ENCODE measurements at regions not wholly inside any gene's neighbourhood (a gene's known extent, or its start where the extent isn't known, plus 50 kb on each side); places are given as distances from the start of the nearest gene placed in this dataset.
"Not testable (repeated sequence)": the region's sequence is repeated elsewhere in the genome, so short reads cannot be mapped to it uniquely, and the experiment has no call there.

DNA sequence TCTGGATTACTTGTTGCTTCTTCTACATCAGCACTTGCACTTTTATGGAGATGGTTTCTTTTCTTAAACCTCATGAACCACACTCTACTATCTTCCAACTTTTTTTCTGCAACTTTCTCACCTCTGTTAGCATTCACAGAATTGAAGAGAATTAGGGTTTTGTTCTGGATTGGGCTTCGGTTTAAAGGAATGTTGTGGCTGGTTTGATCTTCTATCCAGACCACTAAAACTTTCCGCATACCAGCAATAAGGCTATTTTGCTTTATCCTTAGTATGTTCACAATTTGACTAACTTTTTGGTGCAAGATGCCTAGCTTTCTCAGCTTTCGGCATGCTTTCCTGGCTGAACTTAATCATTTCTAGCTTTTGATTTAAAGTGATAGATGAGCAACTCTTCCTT is 666.7 kb upstream of the MIR17HG start:
- no peak for DNase-seq

- DNase-seq: no peak
Measured at GRCh38 chr13:90683711-90684131, 663.8 kb upstream of the MIR17HG start.

DNA sequence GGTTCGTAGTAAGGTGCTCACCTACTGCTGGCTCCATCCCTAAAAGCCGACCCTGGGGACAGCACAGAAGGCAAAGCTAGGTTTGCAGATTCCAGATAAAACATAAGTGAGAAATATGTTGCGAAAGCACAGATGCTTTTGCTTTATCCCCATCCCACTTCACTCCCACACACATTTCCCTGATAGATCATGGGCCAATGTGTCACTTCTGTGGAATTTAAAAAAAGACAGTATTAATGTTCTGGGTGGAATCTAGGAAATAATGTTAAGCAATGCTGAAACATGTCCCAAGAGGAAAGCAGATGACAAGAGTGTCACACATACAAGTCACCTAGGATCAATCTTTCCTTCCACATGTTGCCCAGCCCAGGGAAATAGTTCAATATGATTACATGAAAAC is 661.0 kb upstream of the MIR17HG start:
- no peak for DNase-seq

DNA sequence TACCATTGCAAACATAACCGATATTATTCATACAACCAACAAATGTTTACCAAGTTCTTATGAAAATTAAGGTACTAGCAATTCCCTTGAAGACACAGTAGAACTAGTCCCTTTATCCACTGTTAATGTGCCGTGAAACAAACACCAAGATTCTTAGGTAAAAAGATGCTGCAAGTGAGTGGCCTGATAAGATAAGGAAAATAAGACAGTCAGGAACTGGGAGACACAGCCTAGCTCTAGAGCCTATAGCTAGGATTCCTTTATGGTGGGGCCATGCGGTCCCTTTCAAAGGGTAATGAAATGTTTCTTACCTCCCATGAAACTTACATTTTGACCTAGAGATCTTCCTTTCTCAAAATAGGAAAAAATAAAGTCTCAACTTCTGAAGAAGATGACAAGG is 658.4 kb upstream of the MIR17HG start:
- DNase-seq: no peak

- no peak for DNase-seq
Measured at GRCh38 chr13:90690458-90691080, 656.9 kb upstream of the MIR17HG start.

GRCh38 chr13:90696254-90696653 is 651.2 kb upstream of the MIR17HG start:
- no peak for DNase-seq

DNA sequence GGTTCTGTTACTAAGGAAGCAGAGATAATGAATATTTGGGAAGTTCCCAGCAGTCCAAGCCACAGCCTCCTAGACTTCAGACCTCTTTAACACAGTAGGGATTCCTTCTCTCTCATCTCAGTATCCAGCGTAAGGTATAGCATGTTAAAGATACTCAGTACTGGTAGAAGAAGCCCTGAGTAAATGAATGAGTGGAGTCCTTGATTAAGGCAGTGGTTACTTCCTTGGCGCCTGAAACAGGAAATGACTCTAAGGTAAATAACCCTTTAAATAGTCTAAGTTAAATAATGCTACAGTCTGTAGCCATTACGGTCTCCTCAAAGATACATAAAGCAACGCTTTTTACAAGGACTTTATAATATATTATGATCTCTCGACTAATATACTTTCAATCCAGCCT is 650.8 kb upstream of the MIR17HG start:
- no peak for DNase-seq

- no peak for DNase-seq
Measured at GRCh38 chr13:90700340-90700739, 647.1 kb upstream of the MIR17HG start.

DNA sequence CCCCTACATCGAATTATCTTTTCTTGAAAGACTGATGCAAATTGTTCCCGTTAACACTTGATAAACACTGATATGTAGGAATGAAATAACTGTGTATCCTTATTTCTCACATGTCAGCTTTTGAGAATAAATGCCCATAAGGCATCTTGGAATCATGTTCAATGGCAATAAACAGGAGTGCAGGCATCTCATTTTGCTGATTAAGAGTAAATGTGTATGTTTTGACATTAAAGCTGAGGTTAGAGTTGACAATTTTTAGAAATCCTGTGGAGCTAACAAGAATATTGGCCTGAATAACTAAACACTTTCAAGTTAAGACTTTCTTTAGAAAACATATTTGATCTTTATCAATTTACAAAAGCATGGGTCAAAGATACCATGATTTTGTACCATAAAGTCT is 646.2 kb upstream of the MIR17HG start:
- no peak for DNase-seq

- DNase-seq: no peak
Measured at GRCh38 chr13:90702050-90702449, 645.4 kb upstream of the MIR17HG start.

GRCh38 chr13:90706631-90707030 is 640.9 kb upstream of the MIR17HG start:
- no peak for DNase-seq

- no peak for DNase-seq
Measured at GRCh38 chr13:90708128-90708527, 639.4 kb upstream of the MIR17HG start.

DNA sequence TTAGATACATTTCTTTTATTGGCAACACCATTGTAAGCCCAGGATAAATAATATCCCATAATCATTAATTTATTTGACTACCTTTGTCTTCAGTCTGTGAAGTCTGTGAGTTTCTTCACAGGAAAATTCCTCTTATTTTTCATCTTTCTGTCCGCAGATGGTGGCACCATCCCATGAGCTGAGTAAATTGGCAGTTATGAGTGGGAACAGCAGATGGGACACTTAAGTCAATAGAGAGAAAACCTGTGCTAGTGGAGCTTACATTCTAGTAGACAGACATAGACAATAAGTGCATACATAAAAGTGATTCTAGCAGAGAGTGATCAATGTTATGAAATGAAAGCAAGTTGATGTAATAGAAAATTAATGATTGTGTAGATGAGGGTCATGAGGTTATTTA is 638.2 kb upstream of the MIR17HG start:
- no peak for DNase-seq

- DNase-seq: no peak
Measured at GRCh38 chr13:90710164-90710759, 637.2 kb upstream of the MIR17HG start.

DNA sequence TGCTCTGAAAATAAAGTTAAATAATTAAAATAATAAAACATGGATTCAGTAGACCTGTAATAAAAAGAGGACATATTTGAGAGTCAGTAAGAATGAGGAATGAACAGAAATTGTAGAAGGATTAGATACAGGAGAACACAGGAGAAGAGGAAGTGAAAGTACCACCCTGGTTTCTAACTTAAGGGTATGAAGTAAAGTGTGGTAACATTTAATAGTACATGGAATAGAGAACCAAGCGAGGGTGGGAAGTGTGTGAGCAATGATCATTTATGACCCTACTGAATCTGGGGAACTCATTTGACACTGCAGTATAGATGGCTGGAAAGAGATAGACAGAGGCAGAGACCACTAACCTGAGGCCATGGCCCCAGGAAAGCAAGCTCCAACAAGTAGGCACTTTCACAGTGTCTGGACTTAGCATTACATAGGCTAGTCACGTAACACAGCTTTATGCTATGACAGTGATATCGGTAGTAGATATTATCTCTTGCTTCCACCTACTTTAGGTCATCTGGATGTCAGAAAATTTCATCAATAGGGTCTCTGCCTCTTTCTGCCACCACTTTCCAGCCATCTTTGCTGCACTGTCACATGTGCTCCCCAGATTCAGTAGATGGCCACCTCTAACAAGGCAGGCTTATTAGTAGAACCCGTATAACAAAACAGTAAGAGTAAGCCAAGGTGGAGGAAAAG is 633.9 kb upstream of the MIR17HG start:
- no peak for DNase-seq

- no peak for DNase-seq
Measured at GRCh38 chr13:90715485-90715884, 632.0 kb upstream of the MIR17HG start.

- no peak for DNase-seq
Measured at GRCh38 chr13:90717451-90717936, 630.0 kb upstream of the MIR17HG start.

DNA sequence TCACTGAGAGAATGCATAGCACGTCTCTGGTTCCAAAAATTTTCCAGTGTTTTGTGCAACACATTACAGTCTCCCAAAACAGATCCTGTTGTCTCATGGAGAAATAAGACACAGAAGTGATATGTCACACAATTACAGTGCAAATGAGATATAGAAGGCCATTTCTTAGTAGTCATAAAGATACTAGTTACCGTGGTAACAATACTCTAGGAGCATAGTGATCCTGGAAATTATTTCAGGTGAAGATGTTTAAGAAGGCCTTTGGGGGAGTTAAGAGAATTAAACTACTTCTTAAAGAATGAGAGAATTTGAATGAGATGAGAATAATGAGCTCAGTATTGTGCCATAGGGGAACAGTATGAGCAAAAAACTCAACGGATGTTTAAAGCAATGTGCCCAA is 628.0 kb upstream of the MIR17HG start:
- no peak for DNase-seq

GRCh38 chr13:90721937-90722336 is 625.5 kb upstream of the MIR17HG start:
- no peak for DNase-seq

DNA sequence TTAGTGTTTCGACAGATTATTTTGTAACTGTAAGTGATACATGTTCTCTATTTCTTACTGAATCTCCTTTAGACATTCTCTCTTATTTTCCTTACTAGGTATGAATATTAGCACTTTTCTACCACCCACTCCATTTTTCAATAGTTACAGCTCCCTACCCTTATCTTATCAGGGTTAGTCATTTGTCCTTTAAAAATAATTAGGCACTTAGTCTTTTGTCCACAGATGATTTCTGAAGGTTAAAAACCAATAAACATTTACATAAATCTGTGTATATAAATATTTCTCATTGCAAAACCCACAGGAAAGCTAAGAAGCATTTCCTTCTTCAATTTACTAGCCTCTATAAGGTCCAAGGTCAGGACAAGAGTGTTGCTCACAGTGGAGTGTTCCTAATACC is 624.1 kb upstream of the MIR17HG start:
- DNase-seq: no peak

DNA sequence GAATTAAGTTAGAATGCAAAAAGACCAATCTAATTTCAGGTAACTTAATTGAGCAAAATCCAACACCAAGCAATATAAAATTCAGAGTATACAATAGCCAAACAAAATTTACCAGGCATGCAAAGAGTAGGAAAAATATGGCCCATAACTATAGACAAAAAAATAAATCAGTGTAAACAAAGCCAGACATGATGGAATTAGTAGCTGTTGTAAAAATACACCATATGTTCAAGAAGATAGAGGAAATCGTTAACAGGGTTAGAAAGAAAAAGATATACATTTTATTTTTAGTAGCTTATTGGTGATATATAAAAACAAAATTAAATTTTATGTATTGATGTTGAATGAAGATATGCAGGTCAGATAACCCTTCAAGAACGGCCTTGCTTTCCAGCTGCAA is 621.1 kb upstream of the MIR17HG start:
- no peak for DNase-seq

DNA sequence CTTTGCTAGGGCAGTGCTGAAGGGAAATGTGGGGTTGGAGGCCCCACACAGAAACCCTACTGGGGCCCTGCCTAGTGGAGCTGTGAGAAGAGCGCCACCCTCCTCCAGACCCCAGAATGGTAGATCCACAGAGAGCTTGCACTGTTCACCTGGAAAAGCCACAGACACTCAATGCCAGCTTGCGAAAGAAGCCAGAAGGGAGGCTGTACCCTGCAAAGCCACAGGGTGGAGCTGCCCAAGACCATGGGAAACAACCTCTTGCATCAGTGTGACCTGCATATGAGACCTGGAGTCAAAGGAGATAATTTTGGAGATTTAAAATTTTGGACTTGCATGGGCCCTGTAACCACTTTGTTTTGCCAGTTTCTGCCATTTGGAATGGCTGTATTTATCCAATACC is 615.4 kb upstream of the MIR17HG start:
- peak; percentile 3 for DNase-seq

DNA sequence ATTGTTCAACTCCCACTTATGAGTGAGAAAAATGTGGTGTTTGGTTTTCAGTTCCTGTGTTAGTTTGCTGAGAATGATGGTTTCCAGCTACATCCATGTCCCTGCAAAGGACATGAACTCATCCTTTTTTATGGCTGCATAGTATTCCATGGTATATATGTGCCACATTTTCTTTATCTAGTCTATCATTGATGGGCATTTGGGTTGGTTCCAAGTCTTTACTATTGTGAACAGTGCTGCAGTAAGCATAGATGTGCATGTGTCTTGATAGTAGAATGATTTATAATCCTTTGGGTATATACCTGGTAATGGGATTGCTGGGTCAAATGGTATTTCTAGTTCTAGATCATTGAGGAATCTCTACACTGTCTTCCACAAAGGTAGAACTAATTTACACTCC is 613.0 kb upstream of the MIR17HG start:
- not testable (repeated sequence) for DNase-seq

GRCh38 chr13:90738881-90739280 is 608.6 kb upstream of the MIR17HG start:
- DNase-seq: no peak
